ENCODE measurements at regions not wholly inside any gene's neighbourhood (a gene's known extent, or its start where the extent isn't known, plus 50 kb on each side); places are given as distances from the start of the nearest gene placed in this dataset.

- no peak for TF ChIP-seq CTCF (conservative IDR thresholded peaks at IDR 0.05; ENCODE audit: low read length)
- no peak for TF ChIP-seq EZH2phosphoT487 (IDR thresholded peaks at IDR 0.05; ENCODE audit: borderline replicate concordance, low read depth, low read length)
Measured at GRCh38 chr11:131163613-131164012, 206.8 kb upstream of the NTM start.
